Endothelial cell (in vitro differentiated cells): ENCODE measurements at regions not wholly inside any gene's neighbourhood (a gene's known extent, or its start where the extent isn't known, plus 50 kb on each side); places are given as distances from the start of the nearest gene placed in this dataset.
"Not testable (repeated sequence)": the region's sequence is repeated elsewhere in the genome, so short reads cannot be mapped to it uniquely, and the experiment has no call there.

ENCODE experiments used
- DNase-seq: peaks from one replicate; pipeline ENCODE4 v3.0.0; 2021; ENCODE audit warnings: low spot score
- H3K27ac Mint-ChIP-seq: one replicate; pipeline ENCODE4 v1.8.0; 2021; ENCODE audit warnings: mixed read lengths, inconsistent platforms; ENCODE audit not compliant: unreplicated experiment
- H3K27me3 Mint-ChIP-seq: one replicate; pipeline ENCODE4 v1.8.0; 2021; ENCODE audit warnings: mild to moderate bottlenecking, moderate library complexity, mixed read lengths, inconsistent platforms; ENCODE audit not compliant: unreplicated experiment
- H3K36me3 Mint-ChIP-seq: one replicate; pipeline ENCODE4 v1.8.0; 2021; ENCODE audit warnings: mild to moderate bottlenecking, low read depth, mixed read lengths, inconsistent platforms; ENCODE audit not compliant: unreplicated experiment
- H3K4me1 Mint-ChIP-seq: one replicate; pipeline ENCODE4 v1.8.0; 2021; ENCODE audit warnings: mild to moderate bottlenecking, mixed read lengths, inconsistent platforms; ENCODE audit not compliant: unreplicated experiment
- H3K4me3 Mint-ChIP-seq: one replicate; pipeline ENCODE4 v1.8.0; 2021; ENCODE audit warnings: mild to moderate bottlenecking, mixed read lengths, inconsistent platforms; ENCODE audit not compliant: unreplicated experiment
- H3K9me3 Mint-ChIP-seq: one replicate; pipeline ENCODE4 v1.8.0; 2021; ENCODE audit warnings: mixed read lengths, inconsistent platforms; ENCODE audit not compliant: unreplicated experiment
- CTCF ChIP-seq: fragments of 200-600 bp; sonication (generic); IDR thresholded peaks from one replicate; pipeline ENCODE4 v1.5.0; 2021; ENCODE audit warnings: antibody characterized with exemption; ENCODE audit not compliant: unreplicated experiment

- DNase-seq = no peak
- H3K27ac Mint-ChIP-seq = no peak overlapping the region
- no peaks in the 10 kb centered on the region for H3K27me3 Mint-ChIP-seq
- H3K36me3 Mint-ChIP-seq = no peaks in the 10 kb centered on the region
- no peaks in the 10 kb centered on the region for H3K9me3 Mint-ChIP-seq
- H3K4me3 Mint-ChIP-seq = no peak overlapping the region
- H3K4me1 Mint-ChIP-seq = no peaks in the 10 kb centered on the region
- TF ChIP-seq CTCF = no peak
Measured at GRCh38 chr14:85344847-85345570, 184.9 kb upstream of the FLRT2 start.

- no peaks in the 10 kb centered on the region for H3K4me1 Mint-ChIP-seq
- no peak for TF ChIP-seq CTCF
- H3K36me3 Mint-ChIP-seq = peaks cover 7% of the 10 kb centered on the region
- peaks cover 5% of the 10 kb centered on the region for H3K27me3 Mint-ChIP-seq
- H3K4me3 Mint-ChIP-seq = no peak overlapping the region
- H3K9me3 Mint-ChIP-seq = peaks cover 7% of the 10 kb centered on the region
- no peak for DNase-seq
- no peak overlapping the region for H3K27ac Mint-ChIP-seq
Measured at GRCh38 chr14:85350667-85351066, 179.3 kb upstream of the FLRT2 start.

GRCh38 chr14:85352588-85352987 lies 177.4 kb upstream of the FLRT2 start:
- H3K27me3 Mint-ChIP-seq, H3K9me3 Mint-ChIP-seq, H3K27ac Mint-ChIP-seq, H3K36me3 Mint-ChIP-seq, H3K4me1 Mint-ChIP-seq, H3K4me3 Mint-ChIP-seq, DNase-seq: not testable (repeated sequence)

- peaks cover 7% of the 10 kb centered on the region for H3K36me3 Mint-ChIP-seq
- no peak for TF ChIP-seq CTCF
- no peaks in the 10 kb centered on the region for H3K4me1 Mint-ChIP-seq
- H3K4me3 Mint-ChIP-seq = no peak overlapping the region
- H3K27ac Mint-ChIP-seq = no peak overlapping the region
- peaks cover 7% of the 10 kb centered on the region for H3K9me3 Mint-ChIP-seq
- DNase-seq = no peak
- peaks cover 3% of the 10 kb centered on the region for H3K27me3 Mint-ChIP-seq
Measured at GRCh38 chr14:85357120-85357519, 172.8 kb upstream of the FLRT2 start.

GRCh38 chr14:85358136-85358785 lies 171.7 kb upstream of the FLRT2 start:
- Mint-ChIP-seq H3K36me3 (peaks cover 7% of the 10 kb centered on the region), H3K4me3 (no peak overlapping the region), H3K4me1 (no peaks in the 10 kb centered on the region), H3K27ac (no peak overlapping the region), H3K27me3 (peaks cover 3% of the 10 kb centered on the region), H3K9me3 (peaks cover 7% of the 10 kb centered on the region)
- DNase-seq = no peak
- TF ChIP-seq CTCF = no peak
